B cell (primary cell): ENCODE measurements at regions not wholly inside any gene's neighbourhood (a gene's known extent, or its start where the extent isn't known, plus 50 kb on each side); places are given as distances from the start of the nearest gene placed in this dataset.

ENCODE experiments used
- ATAC-seq: fragments of 200-7000 bp; cut with Tn5 transposase; one replicate; pipeline ENCODE4 v1.10.0; 2021; ENCODE audit warnings: low read depth, mild to moderate bottlenecking, moderate number of reproducible peaks, moderate library complexity
- CTCF ChIA-PET: fragments of 350-600 bp; sonication (Branson Sonifier 250); formaldehyde crosslinking; loops from one replicate; lab custom pipeline; 2021; ENCODE audit warnings: antibody characterized with exemption, inconsistent platforms; lab: Charles Lee
- POLR2A ChIA-PET: fragments of 350-600 bp; sonication (Branson Sonifier 250); formaldehyde crosslinking; loops from one replicate; lab custom pipeline; 2021; ENCODE audit warnings: antibody characterized with exemption; lab: Charles Lee
- DNase-seq: peaks from one replicate; pipeline ENCODE4 v3.0.0; 2013
- H2AFZ ChIP-seq: 2 replicates; pipeline ENCODE4 v1.6.1; 2012; ENCODE audit warnings: mild to moderate bottlenecking, low read depth, low read length; ENCODE audit not compliant: insufficient read depth, poor library complexity, severe bottlenecking
- H3K27ac ChIP-seq, 2 donors: 1 replicate in 1 of 2; 2 replicates in 1 of 2; pipeline ENCODE4 v1.5.1; 2012 to 2013; ENCODE audit warnings: low read length in 2 of 2, mild to moderate bottlenecking in 2 of 2, moderate library complexity in 1 of 2
- H3K27me3 ChIP-seq, 4 experiments: fragments of 200-600 bp in 1 of 4; sonication (generic) in 1 of 4; replicated peaks in 1 of 4; 1 replicate in 2 of 4; 2 replicates in 2 of 4; pipeline versions ENCODE4 v1.6.1 to v1.7.0; 2013 to 2016; ENCODE audit warnings: low read length in 3 of 4, mild to moderate bottlenecking in 2 of 4, mixed read lengths in 1 of 4, moderate library complexity in 1 of 4; ENCODE audit not compliant: insufficient read depth in 4 of 4, control insufficient read depth in 3 of 4; ENCODE audit errors: control extremely low read depth in 1 of 4
- H3K36me3 ChIP-seq, 2 experiments: replicated peaks in 1 of 2; 1 replicate in 1 of 2; 2 replicates in 1 of 2; pipeline versions ENCODE4 v1.6.1 to v1.7.1; 2013; ENCODE audit warnings: low read length in 1 of 2; ENCODE audit not compliant: insufficient read depth in 2 of 2, control insufficient read depth in 1 of 2; ENCODE audit errors: control extremely low read depth in 1 of 2, extremely low read depth in 1 of 2
- H3K4me1 ChIP-seq, 2 donors: fragments of 200-600 bp in 1 of 2; sonication (generic) in 1 of 2; 1 replicate in 1 of 2; 2 replicates in 1 of 2; pipeline versions ENCODE4 v1.5.1 to v1.6.1; 2013 to 2017; ENCODE audit warnings: low read length in 2 of 2; ENCODE audit not compliant: control insufficient read depth in 2 of 2, insufficient read depth in 2 of 2
- H3K4me2 ChIP-seq: replicated peaks from 2 replicates; pipeline ENCODE3; 2012; ENCODE audit warnings: mild to moderate bottlenecking, low read depth, low read length; ENCODE audit not compliant: poor library complexity, severe bottlenecking
- H3K4me3 ChIP-seq, 5 experiments: fragments of 200-600 bp in 1 of 5; sonication (generic) in 1 of 5; 1 replicate in 3 of 5; 2 replicates in 2 of 5; pipeline versions ENCODE4 v1.5.1 to v1.7.0; 2011 to 2016; ENCODE audit warnings: low read length in 4 of 5, mild to moderate bottlenecking in 4 of 5, low read depth in 2 of 5, control low read depth in 1 of 5, moderate library complexity in 1 of 5; ENCODE audit not compliant: insufficient read depth in 1 of 5; ENCODE audit errors: control extremely low read depth in 1 of 5, extremely low read depth in 1 of 5
- H3K79me2 ChIP-seq: fragments of 200-600 bp; sonication (generic); one replicate; pipeline ENCODE4 v1.6.0; 2016; ENCODE audit warnings: low read length; ENCODE audit not compliant: control insufficient read depth, insufficient read depth
- H3K9ac ChIP-seq: fragments of 200-600 bp; sonication (generic); 2 replicates; pipeline ENCODE4 v1.6.1; 2017; ENCODE audit warnings: mild to moderate bottlenecking, low read length, moderate library complexity
- H3K9me3 ChIP-seq, 3 donors: one replicate each; pipeline versions ENCODE4 v1.6.1 to v1.7.1; 2013; ENCODE audit warnings: low read length in 2 of 3; ENCODE audit not compliant: control insufficient read depth in 2 of 3, insufficient read depth in 1 of 3; ENCODE audit errors: control extremely low read depth in 1 of 3
- H4K20me1 ChIP-seq: 2 replicates; pipeline ENCODE4 v1.6.0; 2012; ENCODE audit warnings: mild to moderate bottlenecking, low read length; ENCODE audit not compliant: insufficient read depth, control insufficient read depth, poor library complexity, severe bottlenecking
- H3K27ac Mint-ChIP-seq: one replicate; pipeline ENCODE4 v1.8.0; 2021; ENCODE audit warnings: mixed read lengths
- H3K27me3 Mint-ChIP-seq: one replicate; pipeline ENCODE4 v1.8.0; 2021; ENCODE audit warnings: mixed read lengths
- H3K4me1 Mint-ChIP-seq: one replicate; pipeline ENCODE4 v1.8.0; 2021; ENCODE audit warnings: mixed read lengths
- H3K4me3 Mint-ChIP-seq: one replicate; pipeline ENCODE4 v1.8.0; 2021; ENCODE audit warnings: mixed read lengths
- H3K9me3 Mint-ChIP-seq: one replicate; pipeline ENCODE4 v1.8.0; 2022; ENCODE audit warnings: mixed read lengths; ENCODE audit not compliant: insufficient read depth
- CTCF ChIP-seq: fragments of 200-600 bp; IDR thresholded peaks from one replicate; pipeline ENCODE4 v1.8.0; 2022; ENCODE audit warnings: antibody characterized with exemption, mild to moderate bottlenecking
- EZH2 ChIP-seq: IDR thresholded peaks from 2 replicates; pipeline ENCODE4 v1.6.1; 2012; ENCODE audit warnings: borderline replicate concordance, low read depth, mild to moderate bottlenecking, moderate library complexity, low read length; ENCODE audit not compliant: insufficient read depth, poor library complexity, severe bottlenecking
- WGBS: methylation state at CpG from one replicate; pipeline ENCODE4 v1.1.5; 2013; ENCODE audit warnings: missing lambda C conversion rate; ENCODE audit not compliant: insufficient coverage; 5-methylcytosine and 5-hydroxymethylcytosine counted together
- intact Hi-C: fragments of 100-400 bp; cut with micrococcal nuclease; formaldehyde crosslinking; loops from one replicate; pipeline ENCODE4 v1.10.0; 2022

- H3K27me3 Mint-ChIP-seq, result peaks cover 5% of the 10 kb centered on the region
- no peak overlapping the region for H3K9ac ChIP-seq
- no peaks in the 10 kb centered on the region for H3K36me3 ChIP-seq
- no peaks in the 10 kb centered on the region for H3K4me1 Mint-ChIP-seq
- H3K9me3 Mint-ChIP-seq, result peaks cover 2% of the 10 kb centered on the region
- no CpG with 5 or more reads among the region's 2 CpGs for WGBS
- no peaks in the 10 kb centered on the region for H3K79me2 ChIP-seq
- H3K27me3 ChIP-seq, result no peaks in the 10 kb centered on the region
- H3K4me2 ChIP-seq, result no peak overlapping the region
- no peak overlapping the region for H3K27ac Mint-ChIP-seq
- ChIA-PET CTCF (interaction anchor here (0.7 kb wide), 1 partner anchor 11 kb away, joined by 3 read pairs; no protein-coding TSS in a partner anchor), POLR2A (no interaction called here)
- H3K9me3 ChIP-seq, result no peaks in the 10 kb centered on the region
- H3K4me3 Mint-ChIP-seq, result no peak overlapping the region
- no peaks in the 10 kb centered on the region for H3K4me1 ChIP-seq
- DNase-seq, result no peak
- intact Hi-C loops, result no loop called here
- H3K4me3 ChIP-seq, result no peak overlapping the region
- TF ChIP-seq EZH2, result no peak
- TF ChIP-seq CTCF, result no peak
- no peak overlapping the region for H2AFZ ChIP-seq
- no peak for ATAC-seq
- H3K27ac ChIP-seq, result no peak overlapping the region
- H4K20me1 ChIP-seq, result no peaks in the 10 kb centered on the region
These were observed 98.8 kb upstream of the GAP43 start for GRCh38 chr3:115524549-115524948.

- no CpG with 5 or more reads among the region's 1 CpG for WGBS
- CTCF ChIA-PET, result no interaction called here
- no peak overlapping the region for H3K27ac Mint-ChIP-seq
These were observed 97.6 kb upstream of the GAP43 start for GRCh38 chr3:115525731-115526130.

More at GRCh38 chr3:115525731-115526130, 97.6 kb upstream of the GAP43 start:
- Mint-ChIP-seq H3K4me1 (no peaks in the 10 kb centered on the region), H3K27me3 (peaks cover 11% of the 10 kb centered on the region), H3K9me3 (peaks cover 2% of the 10 kb centered on the region), H3K4me3 (no peak overlapping the region)
- POLR2A ChIA-PET, result no interaction called here
- Histone ChIP-seq H3K9me3 (no peaks in the 10 kb centered on the region), H3K27ac (no peak overlapping the region), H4K20me1 (no peaks in the 10 kb centered on the region), H3K4me2 (no peak overlapping the region), H3K4me3 (no peak overlapping the region), H3K9ac (no peak overlapping the region), H3K4me1 (no peaks in the 10 kb centered on the region), H2AFZ (no peak overlapping the region), H3K27me3 (no peaks in the 10 kb centered on the region), H3K36me3 (no peaks in the 10 kb centered on the region), H3K79me2 (no peaks in the 10 kb centered on the region)
- TF ChIP-seq CTCF, result no peak
- TF ChIP-seq EZH2, result no peak
- intact Hi-C loops, result no loop called here
- DNase-seq (no peak), ATAC-seq (no peak)
